IMR-90 (cell line): ENCODE measurements at regions not wholly inside any gene's neighbourhood (a gene's known extent, or its start where the extent isn't known, plus 50 kb on each side); places are given as distances from the start of the nearest gene placed in this dataset.

Source experiments
- ATAC-seq: fragments of 200-7000 bp; cut with Tn5 transposase; 2 replicates; pipeline ENCODE4 v1.9.1; 2020; ENCODE audit warnings: low read depth, mild to moderate bottlenecking, moderate library complexity
- BruUV-seq: library from RNA; stranded (reverse); fragments of 400-500 nt; replicated peaks from 2 replicates; lab custom pipeline; 2021; lab: Mats Ljungman, UMichigan
- CTCF ChIA-PET: fragments of 300-600 bp; formaldehyde crosslinking; extraction: SDS; loops from one replicate; lab custom pipeline; 2021; ENCODE audit warnings: antibody characterized with exemption; lab: Yijun Ruan, JAX
- POLR2A ChIA-PET: fragments of 300-600 bp; sonication (Branson Sonifier 250); formaldehyde crosslinking; loops from one replicate; lab custom pipeline; 2022; ENCODE audit warnings: antibody characterized with exemption; ENCODE audit not compliant: unreplicated experiment; lab: Charles Lee
- DNase-seq: peaks from one replicate; pipeline ENCODE4 v3.0.0; 2013
- H2AFZ ChIP-seq: replicated peaks from 2 replicates; pipeline ENCODE3; 2013; ENCODE audit warnings: low read length, mild to moderate bottlenecking; ENCODE audit not compliant: poor library complexity
- H2AK5ac ChIP-seq: 2 replicates; pipeline ENCODE4 v1.6.1; 2013; ENCODE audit warnings: low read depth, low read length, inconsistent platforms
- H2AK9ac ChIP-seq: replicated peaks from 2 replicates; pipeline ENCODE3; 2013; ENCODE audit warnings: mild to moderate bottlenecking, low read depth, low read length, moderate library complexity; ENCODE audit not compliant: poor library complexity
- H2BK120ac ChIP-seq: 2 replicates; pipeline ENCODE4 v1.6.1; 2013; ENCODE audit warnings: low read depth, low read length, inconsistent platforms
- H2BK15ac ChIP-seq: 3 replicates; pipeline ENCODE4 v1.6.1; 2013; ENCODE audit warnings: low read depth, low read length, inconsistent platforms
- H2BK20ac ChIP-seq: 2 replicates; pipeline ENCODE4 v1.6.1; 2013; ENCODE audit warnings: low read depth, mild to moderate bottlenecking, inconsistent platforms, low read length, moderate library complexity
- H2BK5ac ChIP-seq: 2 replicates; pipeline ENCODE4 v1.6.1; 2013; ENCODE audit warnings: mild to moderate bottlenecking, low read depth, low read length, inconsistent platforms; ENCODE audit not compliant: poor library complexity, severe bottlenecking
- H3K14ac ChIP-seq: replicated peaks from 2 replicates; pipeline ENCODE4 v1.6.1; 2013; ENCODE audit warnings: low read depth, low read length, inconsistent platforms
- H3K18ac ChIP-seq: 2 replicates; pipeline ENCODE4 v1.6.1; 2013; ENCODE audit warnings: low read depth, low read length, control low read depth
- H3K23ac ChIP-seq: 2 replicates; pipeline ENCODE4 v1.6.1; 2013; ENCODE audit warnings: low read depth, low read length, inconsistent platforms
- H3K27ac ChIP-seq: 2 replicates; pipeline ENCODE4 v1.5.1; 2013; ENCODE audit warnings: mild to moderate bottlenecking, control low read depth, low read length; ENCODE audit not compliant: insufficient read depth
- H3K27me3 ChIP-seq: 2 replicates; pipeline ENCODE4 v1.6.1; 2013; ENCODE audit warnings: low read length; ENCODE audit not compliant: control insufficient read depth, insufficient read depth
- H3K36me3 ChIP-seq: 2 replicates; pipeline ENCODE4 v1.6.1; 2013; ENCODE audit warnings: low read length, mixed read lengths; ENCODE audit not compliant: control insufficient read depth, insufficient read depth
- H3K4ac ChIP-seq: 2 replicates; pipeline ENCODE4 v1.6.1; 2013; ENCODE audit warnings: low read depth, low read length, inconsistent platforms
- H3K4me1 ChIP-seq: 2 replicates; pipeline ENCODE4 v1.6.1; 2013; ENCODE audit warnings: low read length, mixed read lengths; ENCODE audit not compliant: control insufficient read depth, insufficient read depth
- H3K4me2 ChIP-seq: 2 replicates; pipeline ENCODE4 v1.6.1; 2013; ENCODE audit warnings: low read depth, mild to moderate bottlenecking, control low read depth, low read length, moderate library complexity
- H3K4me3 ChIP-seq: 2 replicates; pipeline ENCODE4 v1.5.1; 2013; ENCODE audit warnings: low read depth, mild to moderate bottlenecking, control low read depth, low read length, moderate library complexity; ENCODE audit not compliant: insufficient read depth
- H3K56ac ChIP-seq: 2 replicates; pipeline ENCODE4 v1.6.1; 2013; ENCODE audit warnings: low read length, inconsistent platforms; ENCODE audit not compliant: insufficient read depth; ENCODE audit errors: extremely low read depth
- H3K79me1 ChIP-seq, 2 experiments: 2 replicates each; pipeline ENCODE4 v1.6.1; 2013; ENCODE audit warnings: low read length in 2 of 2, inconsistent platforms in 1 of 2, low read depth in 1 of 2
- H3K9ac ChIP-seq: 2 replicates; pipeline ENCODE4 v1.6.1; 2013; ENCODE audit warnings: low read depth, low read length, control low read depth
- H3K9me1 ChIP-seq: 2 replicates; pipeline ENCODE4 v1.6.1; 2013; ENCODE audit warnings: low read length, inconsistent platforms; ENCODE audit not compliant: insufficient read depth
- H3K9me3 ChIP-seq: 2 replicates; pipeline ENCODE4 v1.6.1; 2013; ENCODE audit warnings: low read length; ENCODE audit not compliant: control insufficient read depth, insufficient read depth
- H4K20me1 ChIP-seq: 2 replicates; pipeline ENCODE4 v1.6.1; 2013; ENCODE audit warnings: low read length, inconsistent platforms; ENCODE audit not compliant: insufficient read depth
- H4K5ac ChIP-seq: 2 replicates; pipeline ENCODE4 v1.6.1; 2013; ENCODE audit warnings: mild to moderate bottlenecking, low read depth, low read length, control low read depth
- H4K8ac ChIP-seq, 2 experiments: 2 replicates each; pipeline ENCODE4 v1.6.1; 2013; ENCODE audit warnings: low read depth in 2 of 2, low read length in 2 of 2, control low read depth in 1 of 2, inconsistent platforms in 1 of 2
- H4K91ac ChIP-seq: 2 replicates; pipeline ENCODE4 v1.6.1; 2013; ENCODE audit warnings: low read depth, low read length, inconsistent platforms; ENCODE audit not compliant: insufficient read depth
- CEBPB ChIP-seq: IDR thresholded peaks from 2 replicates; pipeline ENCODE4 v1.6.1; 2012; ENCODE audit warnings: low read depth, low read length, improper control_type of control experiment
- FOS ChIP-seq: fragments of 150-350 bp; IDR thresholded peaks from 2 replicates; pipeline ENCODE4 v1.6.1; 2016; ENCODE audit warnings: low read depth, low read length
- MAZ ChIP-seq: IDR thresholded peaks from 2 replicates; pipeline ENCODE4 v1.6.1; 2012; ENCODE audit warnings: low read depth, mild to moderate bottlenecking, low read length, improper control_type of control experiment, moderate library complexity, borderline replicate concordance
- RFX5 ChIP-seq: IDR thresholded peaks from 2 replicates; pipeline ENCODE4 v1.8.0; 2012; ENCODE audit warnings: low read depth, mild to moderate bottlenecking, low read length, moderate library complexity
- WGBS, 2 experiments: methylation state at CpG; one replicate each; pipeline versions ENCODE4 v1.1.5 to v1.1.7; 2013; ENCODE audit warnings: missing lambda C conversion rate in 2 of 2; ENCODE audit not compliant: insufficient read length in 1 of 2; ENCODE audit errors: extremely low coverage in 2 of 2; 5-methylcytosine and 5-hydroxymethylcytosine counted together
- dilution Hi-C: fragments of 300-500 bp; cut with HindIII; formaldehyde crosslinking; loops from one replicate; pipeline ENCODE4 v1.14.3; 2018; ENCODE audit warnings: low sequenced_read_pairs; ENCODE audit not compliant: unreplicated experiment
- in situ Hi-C: fragments of 300-500 bp; cut with MboI; formaldehyde crosslinking; loops from 3 replicates; pipeline ENCODE4 v1.14.3; 2019; ENCODE audit warnings: low sequenced_read_pairs, inconsistent platforms, mixed read lengths
- intact Hi-C: fragments of 100-400 bp; cut with micrococcal nuclease; formaldehyde crosslinking; loops from 2 replicates; pipeline ENCODE4 v1.10.0; 2022

GRCh38 chr2:203623096-203623495 lies 83.3 kb upstream of the CD28 start:
- no peak overlapping the region for H3K4me3 ChIP-seq
- no peaks in the 10 kb centered on the region for H4K20me1 ChIP-seq
- no peaks in the 10 kb centered on the region; the same call in 1 of the 2 replicates for H3K9me1 ChIP-seq
- peak overlapping the region; percentile 56; the same call in 1 of the 2 replicates for H3K18ac ChIP-seq
- dilution Hi-C loops, result no loop called here
- H2AFZ ChIP-seq, result peak overlapping the region; percentile 79
- no peaks in the 10 kb centered on the region for H3K27me3 ChIP-seq
- peak overlapping the region; percentile 34; the same call in 1 of the 2 replicates for H4K91ac ChIP-seq
- TF ChIP-seq FOS (peak; percentile 55; the same call in 1 of the 2 replicates), CEBPB (peak; percentile 99), RFX5 (no peak), MAZ (no peak)
- CTCF ChIA-PET, result interaction anchor here (0.6 to 0.9 kb wide), 3 partner anchors 10 to 192 kb away, joined by 3 read pairs; no protein-coding TSS in a partner anchor
- H2BK15ac ChIP-seq, result no peak overlapping the region; the same call in 2 of the 3 replicates
- POLR2A ChIA-PET, result interaction anchor here (0.7 kb wide), 1 partner anchor 373 kb away, joined by 3 read pairs; no protein-coding TSS in a partner anchor
- peak overlapping the region; percentile 98; the same call in 1 of the 2 replicates for H2BK120ac ChIP-seq
- H3K36me3 ChIP-seq, result no peaks in the 10 kb centered on the region
- BruUV-seq, result no TSS peak
- H3K27ac ChIP-seq, result peak overlapping the region; percentile 79
- H2AK9ac ChIP-seq, result no peak overlapping the region
- no peak overlapping the region for H3K23ac ChIP-seq
- no peak overlapping the region for H3K4me2 ChIP-seq
- peak; percentile 98 for DNase-seq
- WGBS, 2 experiments, result 100% methylated on average over 1 of the region's 3 CpGs; no CpG with 5 or more reads in 1 of the 2 experiments
- peak overlapping the region; percentile 82; the same call in 1 of the 2 replicates for H2BK20ac ChIP-seq
- peak overlapping the region in 1 of 2 experiments; percentile 59; a peak in 2 of 4 replicates for H4K8ac ChIP-seq
- intact Hi-C loops, result no loop called here
- H3K9me3 ChIP-seq, result peaks cover 8% of the 10 kb centered on the region
- in situ Hi-C loops, result no loop called here
- H4K5ac ChIP-seq, result peak overlapping the region; percentile 44; the same call in 1 of the 2 replicates
- H3K4me1 ChIP-seq, result peaks cover 14% of the 10 kb centered on the region
- peak; percentile 60 for ATAC-seq
- H3K56ac ChIP-seq, result no peak overlapping the region
- H3K79me1 ChIP-seq, result peaks cover 0 to 3% of the 10 kb centered on the region in 2 experiments; a peak in 1 of 4 replicates
- no peak overlapping the region; the same call in 1 of the 2 replicates for H3K14ac ChIP-seq
- H2AK5ac ChIP-seq, result no peak overlapping the region
- peak overlapping the region; percentile 66 for H3K4ac ChIP-seq
- peak overlapping the region; percentile 99 for H2BK5ac ChIP-seq
- H3K9ac ChIP-seq, result no peak overlapping the region
